ENCODE measurements at regions not wholly inside any gene's neighbourhood (a gene's known extent, or its start where the extent isn't known, plus 50 kb on each side); places are given as distances from the start of the nearest gene placed in this dataset.

DNA sequence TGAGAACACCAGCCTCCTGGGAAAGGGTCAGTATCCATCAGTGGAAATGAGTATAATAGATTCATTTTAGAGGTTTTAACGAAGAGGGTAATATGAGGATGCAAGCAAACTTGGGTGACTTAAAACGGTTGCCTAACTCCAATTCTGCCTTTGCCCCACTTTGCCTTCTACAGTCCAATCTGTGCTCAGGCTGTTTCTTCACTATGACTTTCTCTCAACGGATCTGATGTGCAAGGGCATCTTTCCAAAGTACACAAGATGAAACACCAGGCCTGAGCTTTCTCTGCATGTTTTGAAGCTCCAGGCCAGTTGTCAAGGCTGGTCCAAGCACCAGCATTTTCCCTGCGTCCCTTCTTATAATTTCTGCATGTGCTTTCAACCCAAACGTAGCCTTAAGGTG lies 68.0 kb upstream of the TMEM164 start:
- no peak for DNase-seq

DNA sequence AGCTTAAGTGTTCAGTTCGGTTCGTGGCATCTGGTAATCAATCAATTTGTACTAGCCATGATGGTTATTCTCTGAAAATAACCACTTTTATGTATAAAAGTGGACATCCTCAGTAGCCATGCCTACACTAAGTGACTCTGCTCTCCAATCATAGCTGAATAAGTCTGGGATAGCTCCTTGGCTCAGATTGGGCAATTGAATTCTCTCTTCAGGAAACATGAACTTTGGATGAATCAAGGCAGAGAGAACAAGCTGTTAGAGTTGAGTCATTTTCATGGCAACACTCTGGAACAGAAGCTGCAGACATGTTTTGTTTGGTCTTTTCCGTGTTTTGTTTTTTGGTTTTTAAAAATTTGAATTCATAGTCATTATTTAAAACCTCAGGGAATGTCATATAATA lies 66.8 kb upstream of the TMEM164 start:
- no peak for DNase-seq

- no peak for DNase-seq
Observed at GRCh38 chrX:109936598-109936997, 66.3 kb upstream of the TMEM164 start.

- DNase-seq: no peak
Observed at GRCh38 chrX:109939498-109939897, 63.4 kb upstream of the TMEM164 start.

GRCh38 chrX:109940411-109940810 lies 62.5 kb upstream of the TMEM164 start:
- no peak for DNase-seq

- no peak for DNase-seq
Observed at GRCh38 chrX:109943092-109943739, 59.7 kb upstream of the TMEM164 start.

DNA sequence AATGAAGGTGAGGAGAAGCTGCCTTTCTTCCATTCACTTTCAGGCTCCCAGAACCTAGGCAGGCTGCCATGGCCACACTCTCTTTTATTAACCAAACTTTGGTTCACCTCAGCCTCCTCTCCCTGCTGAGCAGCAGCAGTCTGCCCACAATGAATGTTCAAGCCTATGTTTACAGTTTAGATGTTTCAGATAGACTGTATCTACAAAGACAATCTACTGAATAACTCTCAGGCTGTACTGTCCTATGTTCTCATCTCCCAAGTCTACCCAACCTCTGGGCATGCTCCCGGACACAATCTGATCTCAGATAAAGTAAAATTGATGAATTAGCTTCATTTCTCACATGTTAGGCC lies 59.2 kb upstream of the TMEM164 start:
- no peak for DNase-seq

DNA sequence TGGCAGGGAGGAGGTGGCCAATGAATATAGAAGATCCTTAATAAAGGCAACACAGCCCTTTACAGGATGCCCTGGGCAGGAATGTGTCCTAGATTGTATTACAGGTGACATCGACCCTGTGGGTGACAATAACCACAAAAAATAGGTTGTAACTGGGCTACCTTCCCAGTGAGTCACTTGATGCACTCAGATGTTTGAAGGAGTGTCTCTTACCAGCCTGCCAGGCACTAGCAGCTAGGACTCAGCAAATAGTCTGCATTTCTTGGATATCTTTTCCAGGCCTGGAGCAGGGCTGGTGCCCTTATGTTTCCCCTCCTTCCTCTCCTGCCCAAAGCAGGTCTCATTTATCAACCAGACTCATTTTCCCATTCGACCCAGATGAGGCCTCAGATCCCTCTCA lies 50.9 kb upstream of the TMEM164 start:
- DNase-seq: no peak

DNA sequence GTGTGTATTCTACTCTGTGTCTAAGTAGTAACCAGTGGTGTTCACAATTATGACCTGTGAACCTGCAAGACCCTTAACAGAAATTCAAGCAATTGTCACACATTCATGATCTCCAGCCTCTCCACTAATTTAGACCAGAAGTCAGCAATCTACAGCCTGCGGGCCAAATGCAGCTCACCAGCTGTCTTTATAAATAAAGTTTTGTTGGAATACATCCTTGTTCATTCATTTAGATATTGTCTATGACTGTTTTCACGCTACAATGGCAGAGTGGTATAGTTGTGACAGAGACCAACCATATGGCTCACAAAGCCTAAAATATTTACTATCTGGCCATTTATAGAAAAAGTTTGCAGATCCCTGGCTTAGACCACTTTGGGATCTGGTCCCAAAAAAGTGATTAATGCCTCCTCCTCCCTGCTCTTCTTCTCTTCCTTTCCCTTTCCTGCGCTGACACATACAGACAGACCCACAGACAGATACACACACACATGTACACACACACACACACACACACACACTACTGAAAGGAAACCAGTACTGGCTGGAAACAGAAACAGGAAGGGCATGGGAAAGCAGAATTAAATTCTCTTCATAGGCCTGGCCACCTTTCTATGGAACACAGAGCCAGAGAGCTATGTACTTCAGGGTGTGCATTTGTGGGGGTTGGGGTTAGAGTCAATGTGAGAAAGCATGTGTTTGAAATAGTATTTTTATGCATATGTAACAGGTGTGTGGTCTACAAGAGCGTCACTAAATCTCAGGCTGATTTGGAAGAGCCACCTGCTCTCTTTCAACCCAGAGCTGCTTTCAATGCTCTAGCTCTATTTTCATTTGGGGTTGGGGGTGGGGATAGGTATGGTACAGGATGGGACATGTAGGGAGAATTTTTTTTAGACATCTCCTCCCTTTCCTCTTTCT lies 49.7 kb upstream of the TMEM164 start:
- DNase-seq: no peak
